ENCODE measurements at regions not wholly inside any gene's neighbourhood (a gene's known extent, or its start where the extent isn't known, plus 50 kb on each side); places are given as distances from the start of the nearest gene placed in this dataset.

DNA sequence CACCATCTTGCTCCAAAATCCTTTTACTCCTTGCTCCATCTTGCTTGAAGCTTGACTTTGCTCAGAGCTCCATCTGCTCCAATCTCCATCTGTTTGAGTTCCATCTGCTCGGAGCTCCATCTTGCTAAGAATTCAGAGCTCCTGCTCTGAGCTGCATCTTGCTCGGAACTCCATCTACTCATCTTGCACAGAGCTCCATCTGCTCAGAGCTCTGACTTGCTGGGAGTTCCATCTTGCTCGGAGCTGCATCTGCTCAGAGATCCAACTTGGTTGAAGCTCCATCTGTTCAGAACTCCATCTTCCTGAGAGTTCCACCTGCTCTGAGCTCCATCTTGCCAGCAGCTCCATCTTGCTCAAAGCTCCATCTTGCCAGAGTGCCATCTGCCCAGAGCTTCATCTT lies 80.6 kb upstream of the ZNF98 start:
- TF ChIP-seq CTCF (optimal IDR thresholded peaks at IDR 0.05 in 1 of 3, IDR thresholded peaks at IDR 0.05 in 1 of 3, conservative IDR thresholded peaks at IDR 0.05 in 1 of 3; ENCODE audit: extremely low read depth in 1 of 3, insufficient read depth in 2 of 3, low read length in 3 of 3) (no peak), EZH2 (IDR thresholded peaks at IDR 0.05; ENCODE audit: low read length) (no peak)

All from keratinocyte (primary cell).